ENCODE measurements at regions not wholly inside any gene's neighbourhood (a gene's known extent, or its start where the extent isn't known, plus 50 kb on each side); places are given as distances from the start of the nearest gene placed in this dataset.
"Not testable (repeated sequence)": the region's sequence is repeated elsewhere in the genome, so short reads cannot be mapped to it uniquely, and the experiment has no call there.

DNA sequence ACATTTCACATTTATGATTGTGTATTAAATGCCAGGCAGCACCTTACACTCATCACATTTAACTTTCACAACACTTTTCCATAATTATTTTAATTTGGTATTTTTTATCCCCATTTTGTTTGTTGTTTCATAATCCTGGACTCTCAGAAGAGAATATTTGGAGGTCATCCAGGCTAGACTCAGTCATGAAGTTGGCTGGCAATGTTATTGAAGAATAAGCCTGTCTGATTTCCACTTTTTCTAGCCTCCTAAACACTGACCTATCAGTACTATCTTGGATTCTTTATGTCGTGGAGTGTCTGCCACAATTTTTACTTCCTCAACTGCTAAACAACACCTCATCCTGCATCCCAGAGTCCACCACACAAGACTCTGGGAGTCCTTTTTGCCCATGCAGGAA lies 372.3 kb upstream of the NRP1 start:
- peak; percentile 20 for DNase-seq (ENCODE audit: low read depth, low spot score)

DNA sequence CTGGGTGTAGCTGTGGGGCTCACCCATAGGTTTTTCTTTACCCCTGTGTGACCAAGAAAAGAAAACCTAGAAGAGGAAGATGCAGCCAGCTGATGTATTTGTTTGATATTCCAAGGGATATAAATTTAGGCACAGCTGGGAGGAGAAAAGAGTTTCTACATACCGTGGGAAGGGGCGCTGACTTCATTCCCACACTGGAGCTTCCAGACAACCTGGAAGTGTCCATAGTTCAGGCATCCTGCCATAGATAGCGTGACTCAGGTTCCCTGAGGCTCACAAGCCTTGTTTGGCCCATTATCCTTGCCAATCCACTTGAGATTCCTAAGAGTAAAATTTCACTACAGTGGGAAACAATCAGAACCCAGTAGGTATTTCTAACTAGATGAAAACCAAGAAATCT lies 371.7 kb upstream of the NRP1 start:
- peak; percentile 72 for DNase-seq (ENCODE audit: low read depth, low spot score)

DNA sequence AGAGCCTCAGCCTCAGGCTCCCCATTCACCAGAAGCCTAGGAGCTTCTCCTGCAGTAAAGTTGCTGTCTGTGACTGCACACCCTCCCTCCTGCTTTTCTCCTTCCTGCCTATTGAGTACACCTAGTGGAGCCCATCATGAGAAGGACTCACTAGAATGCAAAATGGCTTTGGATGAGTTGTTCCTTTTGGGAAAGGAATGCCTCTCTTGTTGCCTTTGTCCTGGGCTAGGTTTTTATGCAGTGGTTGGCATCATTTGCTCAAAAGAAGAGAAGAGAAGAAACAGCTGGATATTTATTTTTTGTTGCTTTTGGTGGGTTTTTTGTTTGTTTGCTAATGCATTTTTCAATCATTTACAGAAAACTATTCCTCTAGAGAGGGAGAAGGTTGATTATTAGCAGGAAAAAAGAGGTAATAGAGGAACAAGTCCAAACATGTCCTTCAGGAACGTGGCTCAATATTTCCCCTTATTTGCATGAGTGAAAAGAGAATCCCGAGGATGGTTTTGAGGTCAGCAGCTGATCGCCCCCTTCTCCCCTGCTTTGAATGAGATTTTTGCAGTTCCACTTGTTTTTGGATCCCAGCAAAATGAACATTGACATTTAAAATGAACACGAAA lies 369.9 kb upstream of the NRP1 start:
- no peak for DNase-seq (ENCODE audit: low read depth, low spot score)

DNA sequence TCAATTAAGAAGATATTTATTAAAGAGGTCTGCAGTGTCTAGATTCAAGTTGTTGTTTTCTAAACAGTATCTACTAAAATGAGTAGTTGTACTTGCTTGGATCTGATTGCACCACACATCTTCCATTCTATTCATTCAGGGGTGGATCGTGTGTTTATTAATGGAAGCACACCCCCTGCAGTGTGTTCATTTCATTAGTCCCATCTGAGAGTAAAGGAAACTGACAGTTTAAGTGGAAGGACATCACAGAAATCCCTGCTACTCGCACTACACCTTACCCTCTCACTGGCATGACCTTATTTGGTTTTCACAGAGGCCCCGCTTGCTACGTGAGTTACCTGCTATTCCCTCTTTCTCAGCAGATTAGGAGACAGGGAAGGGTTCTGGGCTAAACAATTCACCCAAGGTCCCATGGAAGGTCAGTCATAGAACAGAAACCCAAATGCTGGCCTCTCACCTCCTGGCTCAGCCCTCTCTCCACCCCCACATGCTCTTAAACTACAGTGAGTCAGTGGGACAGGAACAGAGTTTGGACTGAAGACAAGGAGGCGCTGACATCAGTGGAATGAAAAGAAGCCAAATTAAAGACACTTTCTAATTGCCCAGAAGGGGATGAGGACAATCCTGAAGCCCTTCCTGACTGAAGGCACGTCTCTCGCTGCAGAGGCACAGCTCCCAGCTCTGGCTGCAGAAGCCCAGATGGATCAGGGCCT lies 369.2 kb upstream of the NRP1 start:
- peak; percentile 31 for DNase-seq (ENCODE audit: low read depth, low spot score)

DNA sequence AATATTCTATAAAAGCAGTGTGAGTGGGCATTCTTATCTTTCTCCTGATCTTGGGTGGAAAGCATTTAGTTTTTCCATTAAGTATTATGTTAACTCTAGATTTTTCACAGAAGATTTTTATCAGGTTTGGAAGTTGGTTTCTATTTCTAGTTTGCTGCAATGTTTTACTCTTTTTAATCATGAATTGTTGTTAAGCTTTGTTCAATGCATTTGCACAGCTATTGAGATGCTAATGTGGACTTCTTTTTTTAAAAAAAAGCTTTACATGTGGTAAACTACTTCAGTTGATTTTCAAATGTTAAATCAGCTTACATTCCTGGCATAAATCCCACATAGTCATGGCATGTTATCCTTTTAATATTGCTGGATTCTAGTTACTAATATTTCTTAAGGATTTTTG lies 363.6 kb upstream of the NRP1 start:
- DNase-seq (ENCODE audit: low read depth, low spot score), result no peak

DNA sequence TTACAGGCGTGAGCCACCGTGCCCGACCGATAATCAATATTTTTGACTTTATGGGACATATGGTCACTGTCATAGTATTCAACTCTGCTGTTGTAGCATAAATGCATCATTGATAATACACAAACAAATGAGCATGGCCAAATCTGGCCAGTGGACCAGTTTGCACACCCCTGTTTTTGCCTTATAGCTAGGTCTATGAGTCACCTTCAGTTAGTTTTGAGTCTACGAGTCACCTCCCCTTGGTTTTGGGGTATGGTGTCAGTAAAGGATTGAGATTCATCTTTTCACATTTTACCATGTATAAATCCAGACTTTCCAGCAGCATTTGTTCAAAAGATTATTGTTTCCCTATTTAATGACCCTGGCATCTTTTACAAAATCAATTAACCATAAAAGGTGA lies 362.5 kb upstream of the NRP1 start:
- DNase-seq (ENCODE audit: low read depth, low spot score), result no peak

DNA sequence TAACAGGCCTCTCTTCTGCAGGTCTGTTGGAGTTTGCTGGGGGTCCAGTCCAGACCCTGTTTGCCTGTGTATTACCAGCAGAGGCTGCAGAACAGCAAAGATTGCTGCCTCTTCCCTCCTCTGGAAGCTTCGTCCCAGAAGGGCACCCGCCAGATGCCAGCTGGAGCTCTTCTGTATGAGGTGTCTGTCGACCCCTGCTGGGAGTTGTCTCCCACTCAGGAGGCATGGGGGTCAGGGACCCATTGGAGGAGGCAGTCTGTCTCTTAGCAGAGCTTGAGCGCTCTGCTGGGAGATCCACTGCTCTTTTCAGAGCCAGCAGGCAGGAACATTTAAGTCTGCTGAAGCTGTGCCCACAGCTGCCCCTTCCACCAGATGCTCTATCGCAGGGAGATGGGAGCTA lies 361.1 kb upstream of the NRP1 start:
- no peak for DNase-seq (ENCODE audit: low read depth, low spot score)

DNA sequence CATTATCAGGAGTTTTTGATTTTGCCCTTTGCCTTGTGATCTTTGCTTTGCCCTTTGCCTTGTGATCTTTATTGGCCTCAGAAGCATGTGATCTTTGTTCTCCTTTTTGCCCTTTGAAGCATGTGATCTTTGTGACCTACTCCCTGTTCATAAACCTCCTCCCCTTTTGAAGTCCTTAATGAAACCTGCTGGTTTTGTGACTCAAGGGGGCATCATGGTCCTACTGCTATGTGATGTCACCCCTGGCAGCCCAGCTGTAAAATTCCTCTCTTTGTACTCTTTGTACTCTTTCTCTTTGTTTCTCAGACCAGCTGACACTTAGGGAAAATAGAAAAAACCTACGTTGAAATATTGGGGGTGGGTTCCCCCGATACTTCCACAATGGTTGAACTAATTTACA lies 356.1 kb upstream of the NRP1 start:
- not testable (repeated sequence) for DNase-seq (ENCODE audit: low read depth, low spot score)

DNA sequence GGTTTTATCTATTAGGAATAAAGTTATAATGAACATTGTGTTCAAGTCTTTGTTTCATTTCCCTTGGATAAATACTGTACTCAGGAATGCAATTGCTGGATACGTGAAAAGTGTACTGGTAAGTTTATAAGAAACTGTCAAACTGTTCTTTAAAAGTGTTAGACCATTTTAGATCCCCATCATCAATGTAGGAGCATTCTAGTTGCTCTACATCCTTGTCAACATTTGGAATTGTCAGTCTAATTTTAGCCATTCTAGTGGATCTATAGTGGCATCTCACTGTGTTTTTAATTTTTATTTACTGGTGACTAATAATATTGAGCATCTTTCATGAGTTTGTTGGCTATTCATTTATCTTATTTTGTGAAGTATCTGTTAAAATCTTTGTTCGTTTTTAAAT lies 354.0 kb upstream of the NRP1 start:
- no peak for DNase-seq (ENCODE audit: low read depth, low spot score)

DNA sequence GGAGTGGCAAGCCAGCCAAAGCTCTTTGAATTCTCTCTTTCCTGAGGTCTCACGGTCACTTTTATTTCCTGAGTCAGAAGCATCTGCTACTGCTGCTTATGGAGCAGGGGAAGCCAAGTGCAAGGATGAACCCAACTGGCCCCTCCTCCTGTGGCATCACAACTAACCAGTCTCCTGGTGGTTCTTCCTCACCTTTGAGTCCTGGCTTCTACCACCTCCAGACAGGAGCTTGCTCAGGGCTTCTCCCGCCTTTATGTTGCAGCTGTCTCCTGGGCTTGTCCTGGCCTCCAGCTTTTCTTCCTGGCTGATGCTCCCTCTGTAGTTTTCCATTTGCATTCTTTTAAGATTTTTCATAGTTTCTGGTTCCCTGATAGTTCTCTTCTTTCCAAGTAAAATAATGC lies 349.7 kb upstream of the NRP1 start:
- DNase-seq (ENCODE audit: low read depth, low spot score), result no peak

DNA sequence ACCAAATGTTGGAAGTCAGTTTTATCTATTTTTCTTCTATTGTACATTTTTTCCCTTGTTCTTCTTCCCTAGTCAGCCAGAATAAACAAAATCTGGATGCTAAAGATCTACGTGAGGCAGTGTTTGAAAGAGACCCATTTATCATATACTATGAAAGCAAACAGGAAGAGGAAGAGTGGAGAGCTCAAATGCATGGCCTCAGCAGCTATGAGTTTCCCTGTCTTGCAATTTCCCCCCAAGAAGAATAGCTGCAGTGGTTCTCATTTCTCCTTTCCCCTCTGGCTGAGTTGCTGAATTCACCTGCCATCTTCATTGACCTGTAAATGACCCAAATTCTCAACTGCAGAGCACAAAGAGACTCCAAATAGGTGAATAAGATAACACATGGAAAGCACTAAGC lies 347.1 kb upstream of the NRP1 start:
- no peak for DNase-seq (ENCODE audit: low read depth, low spot score)

DNA sequence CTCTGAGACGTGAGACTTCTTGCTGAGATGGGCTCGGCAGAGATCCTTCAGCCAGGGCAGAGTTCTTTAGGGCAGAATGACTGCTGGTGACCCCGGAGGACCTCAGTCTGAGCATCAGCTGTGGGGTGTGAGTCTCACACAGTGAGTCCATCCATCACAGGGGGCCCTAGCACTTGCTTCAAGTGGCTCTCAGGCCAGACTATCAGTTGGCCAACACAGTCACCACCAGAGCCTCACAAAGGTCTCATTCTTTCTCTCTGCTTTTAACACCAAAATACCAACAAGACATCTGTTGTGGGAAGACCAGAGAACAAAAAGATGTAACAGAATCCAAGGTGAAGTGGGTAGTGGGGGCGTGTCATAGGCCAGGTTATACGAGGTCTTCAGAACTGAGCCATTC lies 345.6 kb upstream of the NRP1 start:
- no peak for DNase-seq (ENCODE audit: low read depth, low spot score)

DNA sequence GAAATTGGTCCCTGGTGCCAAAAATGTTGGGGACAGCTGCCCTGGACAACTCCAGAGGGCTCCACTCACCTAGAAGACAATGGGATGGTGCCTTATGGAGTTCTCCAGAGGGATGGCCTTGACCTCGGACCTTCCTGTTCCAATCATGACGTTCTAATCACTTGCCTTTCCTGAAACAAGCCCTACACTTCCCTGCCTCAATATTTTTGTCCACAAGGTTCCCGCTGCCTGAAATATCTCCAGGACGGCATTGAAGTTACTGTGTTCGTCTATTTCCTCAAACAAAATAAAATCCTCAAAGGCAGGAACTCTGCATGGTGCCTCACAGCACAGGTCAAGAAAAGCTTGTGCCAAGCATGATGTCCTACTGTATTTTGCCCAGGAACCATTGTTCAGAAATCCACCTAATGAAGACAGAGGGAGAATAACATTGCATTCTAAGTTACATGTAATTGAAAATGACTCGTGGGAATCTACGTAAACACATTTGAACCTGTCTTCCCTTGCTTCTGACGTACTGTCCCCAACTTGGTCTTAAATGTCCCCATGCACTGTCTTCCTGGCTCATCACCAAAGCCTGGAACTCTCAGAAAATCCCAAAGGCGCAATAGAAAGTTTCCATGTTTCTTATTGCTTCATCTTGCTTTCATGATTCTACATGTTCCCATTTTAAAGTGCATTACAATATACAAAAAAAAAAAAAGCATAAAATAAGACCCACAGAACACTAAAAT lies 342.3 kb upstream of the NRP1 start:
- no peak for DNase-seq (ENCODE audit: low read depth, low spot score)

DNA sequence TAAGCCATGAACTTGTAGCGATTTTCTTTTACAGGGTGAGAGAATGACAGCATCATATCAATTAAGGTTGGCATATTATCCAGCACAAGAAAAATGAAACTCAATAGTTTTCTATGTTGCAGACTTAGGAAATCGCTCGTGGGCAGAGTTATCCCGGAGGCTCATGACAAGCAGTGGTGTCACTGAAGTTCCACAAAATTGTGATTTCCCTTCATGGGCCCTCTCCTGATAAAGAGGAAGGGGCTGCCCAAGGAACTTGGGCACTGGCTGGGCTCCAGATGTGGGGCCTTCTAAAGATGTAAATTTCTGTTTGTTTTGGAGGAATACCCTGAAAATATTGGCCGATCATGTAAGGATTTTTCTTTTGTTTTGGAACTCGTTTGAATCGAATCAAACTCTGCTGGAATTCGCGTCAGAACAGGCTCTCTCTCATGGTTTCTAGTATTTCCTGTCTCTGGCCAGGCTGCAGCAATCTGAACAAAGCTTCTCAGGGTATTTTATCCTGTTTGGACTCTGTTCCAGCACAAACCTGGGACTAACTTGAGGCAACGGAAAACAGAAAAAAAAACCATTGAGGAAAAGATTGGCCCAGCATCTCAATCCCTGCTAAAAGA lies 340.6 kb upstream of the NRP1 start:
- DNase-seq (ENCODE audit: low read depth, low spot score), result no peak

DNA sequence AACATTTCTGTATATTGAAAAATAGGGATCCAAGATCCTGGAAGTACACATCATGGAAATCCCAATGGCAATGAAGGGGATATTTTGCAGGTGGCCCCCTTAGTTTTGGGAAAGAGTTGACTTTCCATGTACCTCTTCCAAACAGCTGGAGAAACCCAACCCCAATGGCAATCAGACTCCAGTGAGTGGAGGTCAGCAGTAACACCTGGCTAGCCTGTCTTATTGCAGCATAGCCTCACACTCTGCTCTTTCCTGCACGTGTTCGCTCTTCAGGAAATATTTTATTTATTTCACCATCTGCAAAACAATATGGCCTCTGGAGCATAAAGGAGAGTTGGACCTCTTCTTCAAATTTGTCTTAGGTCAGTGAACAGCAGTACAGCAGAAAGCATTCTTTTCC lies 340.0 kb upstream of the NRP1 start:
- DNase-seq (ENCODE audit: low read depth, low spot score), result no peak

DNA sequence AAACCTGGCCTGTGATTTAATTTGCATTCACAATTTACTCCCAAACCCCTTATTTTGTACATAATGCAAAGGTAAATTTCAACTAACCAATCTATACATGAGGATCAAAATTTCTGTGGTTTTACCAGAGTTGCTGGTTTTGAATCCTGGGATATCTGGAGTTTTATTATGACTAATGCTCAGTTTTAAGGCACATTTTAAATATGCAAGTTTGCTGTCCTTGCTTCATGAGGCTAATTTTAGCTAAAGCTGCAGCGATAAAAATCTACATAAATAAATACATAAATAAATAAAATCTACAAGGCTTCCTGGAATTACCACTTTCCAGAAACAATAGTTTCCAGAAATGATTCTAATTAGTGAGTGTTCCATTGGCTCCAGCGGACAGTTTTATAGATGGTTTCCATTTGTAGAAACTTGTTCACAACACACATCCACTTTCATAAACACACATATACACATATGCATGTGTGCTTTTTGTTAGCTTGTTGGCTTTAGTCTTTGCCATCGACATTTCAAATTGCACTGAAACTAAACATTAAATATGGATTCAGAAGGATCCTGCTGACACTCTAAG lies 339.5 kb upstream of the NRP1 start:
- no peak for DNase-seq (ENCODE audit: low read depth, low spot score)

DNA sequence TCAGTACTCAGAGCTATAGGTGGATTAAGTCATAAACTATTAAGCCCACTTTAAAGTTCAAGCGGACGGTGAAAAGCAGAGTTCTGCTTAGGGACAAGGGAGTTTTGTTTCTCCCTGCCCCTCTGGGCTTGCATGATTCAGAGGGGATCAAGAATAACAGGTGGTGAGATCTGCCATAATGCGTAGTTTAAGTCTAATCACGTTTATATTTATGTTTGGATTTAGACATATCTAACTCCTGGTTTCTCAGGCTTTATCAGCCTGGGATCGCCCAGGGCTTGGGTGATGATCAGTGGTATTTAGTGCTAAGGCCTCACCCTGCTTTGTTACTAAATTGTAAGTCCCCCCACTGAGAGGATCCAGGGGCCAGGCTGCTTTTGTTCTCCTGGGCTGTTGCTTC lies 335.4 kb upstream of the NRP1 start:
- no peak for DNase-seq (ENCODE audit: low read depth, low spot score)

DNA sequence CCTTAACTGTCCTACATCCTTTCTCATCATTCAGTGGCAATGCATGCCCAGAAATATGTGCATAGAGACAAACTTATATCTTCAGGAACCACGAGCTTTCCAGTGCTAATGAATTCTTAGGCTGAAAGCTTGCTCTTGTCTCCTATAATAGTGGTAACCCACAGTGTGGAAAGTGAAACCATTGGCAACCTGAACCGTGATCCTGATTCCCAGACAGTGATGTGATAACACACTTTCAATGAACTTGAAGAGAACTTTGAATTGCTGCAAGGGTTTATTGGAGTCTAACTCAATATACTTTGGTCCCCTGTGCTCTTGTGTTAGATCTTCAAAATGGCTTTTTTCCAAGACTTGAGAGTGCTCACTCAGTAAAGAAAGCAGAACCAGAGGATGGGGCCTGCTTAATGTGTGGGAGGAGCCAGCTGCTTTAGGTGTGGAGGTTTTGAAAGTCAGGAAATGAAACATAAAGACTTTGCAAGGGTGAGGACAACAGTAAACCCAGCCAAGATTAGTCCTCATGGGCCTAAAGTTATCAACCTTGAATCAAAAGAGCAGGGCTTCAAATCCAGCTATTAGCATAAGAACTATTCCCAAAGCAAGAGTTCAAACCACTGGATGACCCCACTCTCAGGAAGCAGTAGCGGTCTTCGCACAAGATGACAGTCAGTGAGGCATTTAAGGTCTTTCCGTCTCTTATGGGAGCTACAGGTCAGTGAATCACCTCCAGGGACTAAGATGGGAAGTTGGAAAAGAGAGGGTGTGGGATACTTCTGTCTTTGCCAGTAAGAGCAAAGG lies 332.4 kb upstream of the NRP1 start:
- no peak for DNase-seq (ENCODE audit: low read depth, low spot score)

DNA sequence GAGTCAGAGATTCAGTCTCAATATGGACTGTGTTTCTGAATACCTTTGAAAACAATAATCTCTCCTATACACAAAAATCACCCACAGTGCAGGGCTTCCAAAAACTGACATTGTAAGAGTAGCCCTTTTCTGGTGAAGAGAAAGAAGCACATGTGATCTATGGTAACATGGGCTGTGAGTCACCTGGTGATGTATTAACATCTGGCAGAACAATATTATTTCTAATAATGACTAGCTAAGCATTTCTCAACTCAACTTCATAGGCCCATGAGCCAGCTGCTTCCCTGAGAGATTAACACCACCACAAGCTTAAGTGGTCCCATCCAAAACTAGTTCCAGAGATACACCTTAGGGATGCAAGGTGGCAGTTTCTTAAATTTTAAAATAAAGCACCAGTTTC lies 331.0 kb upstream of the NRP1 start:
- DNase-seq (ENCODE audit: low read depth, low spot score), result no peak

DNA sequence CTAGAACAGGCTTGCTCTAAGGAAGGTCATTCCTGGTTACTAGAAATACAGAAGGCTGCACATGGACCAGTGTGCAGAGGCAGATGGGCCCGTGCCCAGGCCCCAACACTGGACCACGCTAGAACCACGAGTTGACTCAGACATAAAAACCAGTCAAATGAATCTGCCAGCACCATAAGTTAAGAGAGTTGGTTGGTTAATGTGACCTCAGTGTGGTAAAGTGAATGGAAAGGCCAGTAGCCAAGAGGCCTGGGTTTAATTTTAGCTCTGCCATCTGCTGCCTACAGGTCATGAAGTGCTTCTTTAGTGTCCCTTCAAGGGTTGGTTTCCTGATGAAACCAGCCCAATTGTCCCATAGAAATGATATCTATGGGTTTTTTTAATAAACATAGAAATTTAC lies 329.6 kb upstream of the NRP1 start:
- no peak for DNase-seq (ENCODE audit: low read depth, low spot score)

DNA sequence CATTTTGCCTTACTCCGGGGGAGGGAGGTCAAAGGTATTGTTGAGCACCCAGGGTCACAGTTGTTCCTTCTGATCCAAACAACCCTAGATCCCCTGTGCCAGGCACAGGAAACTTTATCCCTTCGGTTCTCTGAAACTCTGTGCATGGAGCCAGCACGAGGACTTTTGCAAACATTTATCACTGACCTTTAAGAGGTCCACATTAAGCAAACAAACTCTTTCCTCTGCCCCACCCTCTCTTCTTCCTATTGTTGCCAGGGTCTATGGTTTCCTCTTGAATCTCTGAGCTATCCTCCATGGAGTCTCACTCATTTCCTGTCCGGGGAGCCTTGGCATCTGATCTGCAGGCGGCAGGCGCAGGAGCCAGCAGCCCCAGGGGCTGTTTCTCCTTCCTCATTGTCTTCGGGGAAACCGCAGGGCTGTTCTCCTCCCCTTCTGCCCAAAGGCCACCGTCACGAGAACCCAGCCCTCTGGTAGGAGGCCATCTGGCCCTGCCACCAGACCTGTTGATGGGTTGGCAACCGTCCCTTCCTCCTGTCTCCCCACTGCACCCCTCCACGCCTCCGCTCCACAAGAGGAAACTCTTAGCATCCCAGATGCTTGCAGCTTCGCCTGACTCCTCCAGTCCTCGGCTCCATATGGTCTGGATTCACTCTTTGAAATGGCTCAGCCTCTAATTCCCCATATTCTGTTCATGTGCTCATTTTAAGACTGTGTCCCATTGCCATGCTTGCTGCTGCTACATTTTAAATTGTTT lies 327.3 kb upstream of the NRP1 start:
- peak; percentile 55 for DNase-seq (ENCODE audit: low read depth, low spot score)

All from astrocyte of the hippocampus (primary cell).